ENCODE measurements at regions not wholly inside any gene's neighbourhood (a gene's known extent, or its start where the extent isn't known, plus 50 kb on each side); places are given as distances from the start of the nearest gene placed in this dataset.

DNA sequence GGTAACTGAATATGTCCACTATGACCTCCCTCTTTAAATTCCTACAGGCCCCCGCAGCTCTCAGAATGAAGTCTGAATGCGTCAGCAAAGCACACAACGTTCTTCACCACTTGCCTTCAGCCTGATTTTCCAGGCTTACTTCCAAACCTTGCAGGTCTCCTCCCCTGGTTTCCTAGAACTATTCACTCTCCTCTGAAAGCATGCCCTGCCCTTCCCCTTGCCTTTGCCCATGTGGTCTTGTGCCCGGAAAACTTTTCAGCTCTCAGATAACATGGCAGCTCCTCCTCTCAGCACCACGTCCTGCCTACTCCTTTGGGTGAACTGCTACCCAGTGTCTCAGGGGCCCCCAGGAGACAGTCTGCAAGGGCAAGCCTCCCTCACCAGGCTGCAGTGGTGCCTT, 268.5 kb upstream of the LDB2 start:
- no peak for DNase-seq

DNA sequence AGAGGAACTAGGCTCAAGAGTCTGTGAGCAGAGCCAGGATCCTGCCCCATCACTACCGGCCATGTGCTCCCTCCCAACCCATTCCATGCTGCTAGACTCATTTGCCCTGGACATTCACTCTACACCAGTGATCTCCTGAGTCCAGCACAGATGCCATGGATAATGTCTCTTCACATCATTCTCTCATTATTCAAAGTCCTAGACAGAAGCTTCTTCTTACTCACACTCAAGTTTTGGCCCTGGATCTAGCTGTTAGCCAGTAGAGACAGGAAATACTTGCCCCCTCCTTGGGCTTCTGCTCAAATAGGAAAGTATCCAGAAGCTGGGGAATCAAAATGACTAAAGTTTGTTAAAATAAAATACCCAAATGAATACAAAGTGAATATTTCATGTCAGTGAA, 266.8 kb upstream of the LDB2 start:
- no peak for DNase-seq

DNA sequence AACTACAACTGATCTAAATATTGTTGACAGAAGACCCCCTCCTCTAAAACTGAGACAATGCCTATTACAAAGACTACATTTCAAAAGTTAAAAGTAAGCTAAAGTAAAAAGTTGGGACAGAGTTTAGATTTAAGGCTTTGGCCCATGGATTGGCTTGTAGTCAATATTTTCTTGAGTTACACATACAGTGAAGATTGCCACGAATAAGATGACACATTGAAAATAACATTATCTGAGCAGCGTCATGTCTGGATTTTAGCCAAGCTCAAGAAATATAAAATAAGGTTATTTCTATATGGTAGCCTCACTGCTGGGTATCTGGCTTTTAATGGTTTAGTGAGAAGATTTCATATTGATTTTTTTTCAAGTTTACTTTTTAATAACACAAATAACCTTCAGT, 266.2 kb upstream of the LDB2 start:
- DNase-seq, result no peak

DNA sequence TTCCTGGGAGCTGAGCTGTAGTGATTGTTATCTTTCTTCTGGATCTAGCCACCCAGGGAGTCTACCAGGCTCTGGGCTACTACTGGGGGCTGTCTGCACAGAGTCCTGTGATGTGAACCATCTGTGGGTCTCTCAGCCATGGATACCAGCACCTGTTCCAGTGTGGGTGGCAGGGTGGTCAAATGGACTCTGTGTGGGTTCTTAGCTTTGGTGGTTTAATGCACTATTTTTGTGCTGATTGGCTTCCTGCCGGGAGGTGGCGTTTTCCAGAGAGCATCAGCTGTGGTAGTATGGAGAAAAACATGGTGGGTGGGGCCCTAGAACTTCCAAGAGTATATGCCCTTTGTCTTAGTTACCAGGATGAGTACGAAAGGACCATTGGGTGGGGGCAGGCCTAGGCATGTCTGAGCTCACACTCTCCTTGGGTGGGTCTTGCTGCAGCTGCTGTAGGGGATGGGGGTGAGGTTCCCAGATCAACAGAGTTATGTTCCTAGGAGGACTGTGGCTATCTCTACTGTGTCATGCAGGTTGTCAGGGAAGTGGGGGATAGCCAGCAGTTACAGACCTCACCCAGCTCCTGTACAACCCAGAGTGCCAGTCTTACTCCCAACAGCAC, 264.8 kb upstream of the LDB2 start:
- no peak for DNase-seq

DNA sequence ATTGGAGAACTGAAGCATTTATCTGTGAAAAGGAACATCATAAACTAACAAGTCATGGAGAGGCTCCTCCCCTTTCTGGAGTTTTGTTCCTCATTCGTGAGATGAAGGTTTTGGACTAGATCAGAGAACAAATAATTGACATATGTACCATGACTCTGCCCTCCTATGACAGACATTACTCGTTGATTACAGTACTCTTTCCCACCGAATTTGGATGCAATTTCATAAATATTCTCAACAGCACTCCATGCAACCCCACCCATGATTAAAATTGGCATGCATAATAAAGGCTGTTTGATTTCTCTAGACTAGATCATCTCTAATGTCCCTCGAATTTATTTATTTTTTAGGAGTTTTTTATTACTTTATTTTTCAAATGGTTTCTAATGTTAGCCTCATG, 258.9 kb upstream of the LDB2 start:
- no peak for DNase-seq

DNA sequence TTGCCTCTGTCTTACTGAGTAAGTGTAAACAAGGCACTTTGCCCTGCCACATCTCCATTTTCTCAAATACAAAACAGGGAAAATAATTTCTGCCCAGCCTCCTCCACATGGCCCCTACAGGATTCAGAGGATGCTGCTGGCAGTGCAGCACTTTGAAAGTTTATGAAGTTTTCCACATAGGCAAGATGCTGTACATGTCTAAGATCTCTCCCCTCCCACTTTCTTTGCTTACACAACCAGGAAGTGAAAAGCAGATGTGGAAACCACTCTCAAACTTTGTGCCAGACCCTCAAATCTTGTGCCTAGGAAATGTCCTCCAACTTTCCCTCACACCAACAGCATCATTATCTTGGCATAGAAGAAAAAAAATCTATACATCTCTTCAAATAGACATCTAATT, 257.0 kb upstream of the LDB2 start:
- DNase-seq, result no peak

DNA sequence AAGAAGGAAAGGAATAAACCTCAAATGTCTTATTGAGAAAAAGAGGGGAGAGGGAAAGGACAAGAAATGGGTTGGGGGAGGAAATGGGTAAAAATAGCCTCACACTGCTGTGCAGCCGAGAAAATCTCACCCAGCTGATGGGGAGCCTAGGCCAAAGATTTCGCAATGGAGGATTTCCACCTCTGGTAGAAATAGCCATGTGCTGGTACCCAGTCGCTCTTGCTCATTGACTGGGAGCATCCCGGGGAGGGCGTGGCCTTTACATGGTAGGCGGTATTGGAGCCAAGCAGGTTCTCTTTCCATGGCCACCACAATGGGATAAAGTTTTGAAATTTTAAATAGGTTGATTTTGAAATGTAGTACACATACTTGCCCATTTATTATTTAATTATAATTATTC, 255.1 kb upstream of the LDB2 start:
- no peak for DNase-seq

DNA sequence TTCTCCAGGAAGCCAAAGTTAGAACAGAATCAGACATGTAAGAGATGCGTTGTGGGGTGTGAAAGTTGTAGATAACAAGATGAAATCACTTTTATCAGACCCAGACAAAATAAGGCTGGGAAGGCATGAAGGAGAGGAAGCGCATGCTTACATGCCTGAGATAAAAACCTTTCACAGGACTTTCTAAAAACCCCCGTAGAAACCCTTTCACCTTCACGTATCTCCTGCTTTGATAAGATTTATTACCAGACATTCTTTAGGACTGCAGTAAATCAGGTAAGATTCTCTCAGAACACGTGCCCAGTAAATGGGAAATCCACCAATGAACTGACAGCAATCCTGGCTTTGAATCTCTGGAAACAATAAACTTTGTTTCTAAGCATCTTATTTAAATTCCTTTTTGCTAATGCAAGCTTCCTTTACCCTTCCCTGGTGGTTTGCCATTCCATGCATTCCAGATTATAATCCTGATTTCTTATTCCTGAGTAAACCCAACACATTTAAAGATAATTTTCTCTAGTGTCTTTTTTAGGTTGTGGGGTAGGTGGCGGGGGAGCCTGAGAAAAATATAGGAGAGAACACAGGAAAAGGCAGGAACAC, 254.6 kb upstream of the LDB2 start:
- no peak for DNase-seq

DNA sequence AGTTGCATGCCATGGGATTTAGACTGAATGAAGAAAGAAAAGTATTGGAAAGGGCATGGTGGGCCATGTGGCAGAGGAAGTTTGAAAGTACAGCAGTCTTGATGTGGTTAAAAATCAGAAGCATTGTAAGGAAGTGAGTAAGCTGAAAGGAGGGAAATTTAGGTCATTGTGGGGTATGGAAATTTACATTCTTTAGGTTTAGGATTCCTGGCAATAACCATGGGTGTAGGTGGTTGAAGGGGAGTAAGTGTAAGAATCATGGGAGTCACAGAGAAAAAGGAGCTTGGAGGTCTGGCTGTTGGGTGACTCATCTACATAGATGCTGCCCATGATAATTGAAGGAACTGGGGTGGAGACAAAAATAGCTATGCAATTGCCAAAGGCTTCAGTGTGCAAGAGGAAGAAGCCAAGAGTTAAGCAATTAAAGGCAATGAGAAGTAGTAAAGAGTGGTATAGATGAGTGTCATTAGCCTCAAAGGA, 243.8 kb upstream of the LDB2 start:
- no peak for DNase-seq

DNA sequence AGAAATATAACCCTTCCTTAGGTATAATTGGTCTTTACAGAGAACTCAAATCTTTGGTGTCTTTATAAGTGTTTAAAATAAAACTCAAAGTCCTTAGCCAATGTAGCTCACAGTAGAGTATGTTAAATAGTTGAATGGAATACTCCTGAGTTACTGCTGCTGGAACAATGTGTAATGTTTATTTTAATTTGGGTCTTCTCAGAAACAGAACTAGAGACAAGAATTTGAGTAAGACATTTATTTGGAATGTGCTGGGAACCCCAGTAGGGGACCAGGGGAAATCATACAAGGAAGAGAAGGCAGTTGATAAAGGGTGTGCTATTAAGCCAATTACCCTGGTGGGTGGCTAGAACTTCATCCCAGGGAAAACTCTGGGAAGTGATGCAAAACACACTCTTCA, 240.4 kb upstream of the LDB2 start:
- no peak for DNase-seq

DNA sequence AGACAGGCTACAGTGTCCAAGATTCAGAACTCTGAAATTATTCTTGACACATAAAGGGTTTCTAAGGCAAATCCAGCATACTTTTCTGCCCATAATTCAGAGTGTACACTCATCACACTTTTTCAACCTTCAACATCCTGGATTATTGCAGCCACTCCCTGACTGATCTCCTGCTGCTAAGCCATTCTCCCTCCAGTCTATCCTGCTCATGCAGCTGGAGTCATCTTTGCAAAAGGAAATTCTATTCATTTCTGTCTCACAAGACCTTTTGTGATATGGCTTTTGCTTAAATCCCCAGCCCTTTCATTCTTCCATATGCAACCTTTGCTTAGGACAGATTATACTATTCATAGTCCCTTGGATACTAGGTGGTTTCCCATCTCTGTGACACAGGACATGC, 236.1 kb upstream of the LDB2 start:
- no peak for DNase-seq

DNA sequence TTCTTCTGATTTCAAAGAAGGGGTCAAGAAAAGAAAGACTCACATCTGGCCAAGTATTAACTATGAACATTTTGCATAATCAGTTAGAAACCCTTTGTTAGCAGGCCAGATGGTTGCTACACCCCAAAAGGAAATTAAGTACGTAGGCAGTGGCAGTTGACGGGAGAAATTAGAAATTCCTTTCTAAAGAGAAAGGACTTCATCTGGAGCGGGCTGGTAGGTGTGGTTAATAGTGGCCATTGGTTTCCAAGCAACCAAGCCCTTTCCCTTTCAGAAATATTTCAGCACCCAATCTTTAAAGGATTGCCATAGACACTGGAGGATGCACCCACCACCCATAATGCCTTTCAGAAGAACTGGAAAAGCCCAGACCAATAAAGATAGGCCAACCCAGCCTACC, 235.7 kb upstream of the LDB2 start:
- no peak for DNase-seq

DNA sequence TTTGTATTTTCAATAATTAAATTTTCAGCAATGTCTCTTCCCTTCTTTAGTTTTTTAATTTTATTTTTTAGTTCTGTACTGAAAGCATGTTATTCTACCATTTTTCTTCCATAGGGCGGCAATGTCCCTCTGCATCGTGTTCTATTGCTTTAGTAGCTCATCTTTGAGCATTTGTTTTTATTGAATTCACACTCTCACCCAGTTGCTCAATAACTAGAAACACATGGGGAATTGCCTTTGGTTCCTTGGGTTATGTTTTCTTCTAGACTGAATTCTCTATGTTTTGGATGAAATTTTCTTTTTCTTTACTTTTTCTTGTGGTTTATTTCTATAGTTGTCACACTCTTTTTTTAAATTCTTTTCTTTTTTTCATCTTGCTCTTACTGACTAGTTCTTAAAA, 233.8 kb upstream of the LDB2 start:
- DNase-seq, result no peak

DNA sequence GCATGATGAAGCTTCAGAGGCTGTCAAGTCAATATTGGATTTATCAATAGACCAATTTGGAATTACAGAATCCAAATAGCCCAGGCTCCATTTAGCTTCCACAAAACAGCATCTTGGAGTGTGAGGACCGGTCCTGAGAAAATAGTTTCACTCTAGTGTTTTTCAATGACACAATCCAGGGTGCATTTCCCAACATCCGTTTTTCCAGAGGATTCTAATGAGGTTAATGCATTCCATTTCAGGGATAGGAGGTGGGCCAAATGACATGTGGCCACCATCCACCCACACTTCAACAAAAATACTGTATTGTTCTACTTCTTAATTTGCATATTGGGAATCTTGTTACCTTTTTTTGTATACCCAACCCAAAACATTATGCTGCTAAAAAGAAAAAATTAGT, 229.8 kb upstream of the LDB2 start:
- DNase-seq, result no peak

DNA sequence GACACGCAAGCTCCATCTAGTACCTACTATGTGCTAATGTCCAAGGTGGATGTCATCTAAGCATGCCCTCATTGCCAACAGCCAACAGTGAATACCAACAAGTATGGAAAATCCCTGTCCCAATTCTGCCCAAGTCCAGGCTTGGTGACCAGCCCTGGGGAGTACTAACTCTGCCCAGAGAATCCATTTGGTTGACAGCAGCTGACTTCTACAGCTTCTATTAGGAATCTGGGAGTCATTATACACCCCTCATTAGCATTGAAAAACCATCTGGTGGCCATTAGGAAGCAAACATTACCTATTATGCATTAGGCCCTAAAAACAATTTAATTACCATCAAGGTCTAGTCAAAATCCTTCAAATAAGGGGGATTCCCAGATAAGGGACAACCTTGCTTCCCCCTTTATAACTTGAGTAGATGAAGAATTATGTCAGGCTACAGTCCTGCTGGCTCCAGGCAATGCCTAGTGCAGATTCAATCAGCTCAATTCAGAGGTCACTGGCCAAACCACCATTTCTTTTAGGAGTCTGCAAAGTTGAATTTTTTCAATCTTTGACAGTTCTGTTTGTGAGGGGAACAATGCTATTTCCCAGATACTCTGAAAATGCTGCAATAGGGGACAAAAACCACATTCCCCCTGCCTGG, 228.0 kb upstream of the LDB2 start:
- DNase-seq, result no peak

DNA sequence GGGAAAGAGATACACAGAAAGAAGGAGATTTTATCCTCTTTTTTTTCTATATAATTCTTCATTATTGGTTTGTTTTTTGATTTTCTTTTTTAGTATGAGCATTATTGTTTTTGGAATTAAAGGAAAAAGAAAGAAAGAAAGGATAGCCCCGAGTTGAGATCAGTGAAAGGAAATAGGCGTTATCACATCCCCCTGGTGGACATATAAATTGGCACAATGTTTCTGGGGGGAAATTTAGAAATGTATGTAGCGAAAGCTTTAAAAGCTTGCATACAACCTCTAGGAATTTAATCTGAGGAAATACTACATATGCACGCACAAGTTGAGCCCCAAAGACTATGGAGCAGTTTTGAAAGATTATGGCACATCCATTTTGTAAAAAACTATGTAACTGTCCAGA, 226.3 kb upstream of the LDB2 start:
- no peak for DNase-seq

DNA sequence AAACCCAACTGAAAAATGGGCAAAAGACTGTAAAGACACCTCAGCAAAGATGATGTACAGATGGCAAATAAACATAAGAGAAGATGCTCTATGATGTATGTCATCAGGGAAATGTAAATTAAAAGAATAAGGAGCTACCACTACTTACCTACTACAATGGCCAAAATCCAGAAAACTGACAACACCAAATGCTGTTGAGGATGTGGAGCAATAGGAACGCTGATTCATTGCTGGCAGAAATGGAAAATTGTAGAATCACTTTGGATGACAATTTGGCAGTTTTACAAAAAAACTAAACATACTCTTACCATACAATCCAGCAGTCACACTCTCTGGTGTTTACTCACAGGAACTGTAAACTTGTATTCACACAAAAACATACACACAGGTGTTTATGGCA, 222.3 kb upstream of the LDB2 start:
- no peak for DNase-seq

DNA sequence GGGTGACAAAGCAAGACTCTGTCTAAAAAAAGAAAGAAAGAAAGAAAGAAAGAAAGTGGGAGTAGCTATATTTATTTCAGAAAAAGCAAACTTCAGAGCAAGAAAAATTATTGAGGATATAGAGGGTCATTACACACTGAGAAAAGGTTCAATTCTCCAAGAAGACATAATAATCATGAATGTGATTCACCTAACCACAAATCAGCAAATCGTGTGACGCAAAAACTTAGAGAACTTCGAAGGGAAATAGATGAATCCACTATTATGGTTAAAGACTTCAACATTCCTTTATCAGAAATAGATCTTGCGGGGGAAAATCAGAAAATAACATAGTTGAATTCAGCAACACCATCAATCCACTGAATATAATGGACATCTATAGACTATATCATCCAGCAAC, 219.3 kb upstream of the LDB2 start:
- DNase-seq, result no peak

DNA sequence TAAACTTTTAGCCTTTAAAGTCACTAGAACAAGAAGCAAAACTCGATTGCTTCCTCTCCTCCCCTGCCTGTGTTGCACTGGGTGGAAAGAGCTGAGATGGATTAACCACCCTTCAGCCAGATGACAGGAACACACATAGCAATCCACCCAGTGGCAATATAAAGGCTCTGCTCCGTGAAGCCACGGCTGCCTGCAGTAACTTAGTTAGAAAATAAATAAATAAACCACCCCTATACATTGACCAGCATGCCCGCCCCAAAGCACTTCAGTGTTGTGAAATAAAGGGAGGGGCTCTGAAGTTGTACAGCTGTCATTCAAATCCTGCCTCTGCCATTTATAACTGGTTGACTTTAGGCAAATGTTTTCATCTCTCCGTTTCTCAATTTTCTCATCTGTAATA, 217.1 kb upstream of the LDB2 start:
- DNase-seq, result no peak

DNA sequence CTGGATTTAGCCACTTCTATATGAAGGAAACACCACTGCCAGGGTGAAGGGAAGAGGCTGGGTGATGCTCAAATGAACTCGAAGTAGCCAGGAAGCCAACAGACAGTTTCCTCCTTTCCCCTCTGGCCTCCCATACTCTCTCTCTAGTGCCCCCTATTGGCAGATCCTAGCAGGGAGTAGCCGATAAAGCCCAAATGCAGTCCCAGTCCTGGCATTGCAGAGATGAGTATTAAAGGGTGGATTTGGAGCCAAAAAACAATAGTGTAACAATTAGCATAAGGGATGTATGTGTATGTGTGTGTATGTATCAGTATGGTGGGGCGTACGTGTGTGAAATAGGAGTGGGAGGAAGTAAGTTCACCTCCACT, 213.8 kb upstream of the LDB2 start:
- DNase-seq, result no peak

DNA sequence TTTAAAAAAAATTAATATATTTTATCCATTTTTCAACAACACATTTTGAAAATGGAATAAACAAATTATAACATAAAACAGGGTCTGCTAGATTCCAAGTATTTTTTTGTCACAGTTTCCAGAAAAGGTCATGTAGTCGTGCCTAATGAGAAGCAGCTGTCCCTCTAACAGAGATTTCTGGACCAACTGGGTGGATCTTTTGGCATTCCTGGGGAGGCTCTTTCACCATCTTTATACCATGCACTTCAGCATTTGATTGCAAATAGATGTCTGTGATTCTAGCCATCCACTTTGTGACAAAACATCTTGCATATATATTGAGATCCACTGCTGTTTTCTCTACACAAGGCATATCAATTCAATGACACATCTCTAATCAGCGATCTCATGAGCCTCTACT, 210.7 kb upstream of the LDB2 start:
- DNase-seq, result no peak

DNA sequence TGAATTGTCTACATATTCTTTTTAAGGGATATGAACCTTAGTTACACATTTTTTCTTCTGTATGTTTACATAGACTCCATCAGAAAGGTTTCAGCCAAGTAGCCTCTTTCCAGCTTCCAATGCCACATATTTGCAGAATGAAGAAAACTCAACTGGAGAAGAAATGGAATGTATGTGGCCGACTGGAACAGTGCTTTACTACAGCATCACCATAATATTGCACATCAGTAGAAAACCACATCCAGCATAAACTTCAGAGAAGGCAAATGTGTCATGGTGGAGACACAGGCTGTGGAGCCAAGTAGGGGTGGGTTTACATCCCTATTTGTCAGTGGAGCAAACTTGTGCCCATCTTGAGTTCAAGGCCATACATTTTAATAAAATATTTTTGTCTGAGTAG, 204.8 kb upstream of the LDB2 start:
- no peak for DNase-seq

DNA sequence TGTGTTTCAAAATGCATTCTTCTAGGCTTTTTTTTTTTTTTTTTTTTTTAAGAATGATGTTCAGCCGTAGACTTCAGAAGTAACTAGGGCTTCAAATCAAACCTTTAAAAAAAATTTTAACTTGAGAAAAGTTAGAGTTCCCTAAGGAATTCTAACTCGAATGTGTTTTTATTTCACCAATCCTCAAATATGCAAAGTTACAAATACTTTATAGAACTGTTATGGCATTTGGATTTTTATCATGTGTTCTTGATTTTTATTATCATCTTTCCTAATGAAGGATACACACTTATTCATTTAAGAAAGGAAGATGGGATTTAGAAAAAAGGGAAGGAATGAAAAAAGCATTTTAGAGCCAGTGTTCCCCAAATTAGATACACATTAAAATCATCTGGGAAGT, 200.6 kb upstream of the LDB2 start:
- no peak for DNase-seq

DNA sequence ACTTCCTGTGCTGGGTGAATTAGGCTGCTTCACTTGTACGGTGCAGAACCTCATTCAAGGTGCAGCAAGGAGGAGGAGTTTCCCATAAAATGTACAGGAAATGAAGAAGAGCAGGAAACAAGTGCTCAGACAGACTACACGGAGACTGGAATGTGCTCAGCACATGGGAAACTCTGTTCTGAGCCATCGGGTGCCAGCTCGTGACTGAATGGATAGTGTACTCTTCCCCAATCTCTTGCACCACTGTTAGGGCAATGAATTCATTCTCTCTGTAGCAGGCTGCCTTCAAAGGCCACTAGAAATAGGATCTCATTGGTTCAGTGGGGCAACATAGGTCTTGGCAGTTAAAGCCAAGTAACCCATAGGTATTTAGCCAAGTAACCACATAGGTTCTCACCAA, 200.0 kb upstream of the LDB2 start:
- no peak for DNase-seq

DNA sequence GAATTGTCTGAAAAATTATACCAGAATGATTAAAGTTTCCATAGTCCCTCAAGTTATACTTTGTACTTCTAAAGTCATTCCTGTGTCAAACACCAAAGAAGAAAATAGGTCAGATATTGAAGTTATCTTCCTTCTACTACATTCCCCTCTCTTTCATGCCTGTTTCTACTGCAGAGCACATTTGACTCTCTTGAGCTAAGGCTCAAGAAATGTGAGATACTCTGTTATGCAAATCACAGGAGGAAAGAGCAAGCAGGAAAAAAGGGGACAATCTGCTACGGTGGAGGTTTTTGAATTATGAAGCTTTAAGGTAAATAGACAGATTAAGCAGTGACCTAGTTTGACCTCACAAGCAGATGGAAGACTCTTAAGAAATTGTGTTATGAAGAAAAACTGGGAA, 198.9 kb upstream of the LDB2 start:
- no peak for DNase-seq

All from NCI-H1092 (cell line).